ENCODE measurements at regions not wholly inside any gene's neighbourhood (a gene's known extent, or its start where the extent isn't known, plus 50 kb on each side); places are given as distances from the start of the nearest gene placed in this dataset.

- no peaks in the 10 kb centered on the region for H3K36me3 ChIP-seq
- no peaks in the 10 kb centered on the region for H3K9me3 ChIP-seq
- DNase-seq, result no peak
- H3K27me3 ChIP-seq, result peaks cover 29% of the 10 kb centered on the region
- H3K4me3 ChIP-seq, result no peak overlapping the region
These were observed 72.0 kb upstream of the TBX5 start for GRCh38 chr12:114477989-114478395.

DNA sequence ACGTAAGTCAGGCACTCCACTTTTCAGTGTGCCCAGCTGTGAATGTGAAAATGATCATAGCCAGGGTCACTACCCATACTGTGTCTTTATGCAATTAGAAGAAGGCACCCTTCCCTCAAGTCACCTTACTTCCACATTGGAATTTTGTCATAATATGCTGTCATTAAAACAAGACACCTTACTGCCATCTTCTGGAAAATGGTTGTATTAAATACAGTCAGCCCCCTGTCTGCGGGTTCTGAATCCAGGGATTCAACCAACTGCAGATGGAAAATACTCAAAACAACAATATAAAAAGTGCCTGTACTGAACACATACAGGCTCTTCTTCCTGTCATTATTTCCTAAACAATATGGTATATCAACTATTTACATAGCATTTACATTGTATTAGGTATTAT, 70.2 kb upstream of the TBX5 start:
- DNase-seq, result no peak
- Histone ChIP-seq H3K27me3 (peaks cover 25% of the 10 kb centered on the region), H3K36me3 (no peaks in the 10 kb centered on the region), H3K9me3 (no peaks in the 10 kb centered on the region), H3K4me3 (no peak overlapping the region)

- H3K27me3 ChIP-seq, result peaks cover 3% of the 10 kb centered on the region; the same call in 1 of the 2 replicates
- H3K9me3 ChIP-seq, result no peaks in the 10 kb centered on the region
- H3K36me3 ChIP-seq, result no peaks in the 10 kb centered on the region
- no peak overlapping the region for H3K4me3 ChIP-seq
- no peak for DNase-seq
These were observed 67.8 kb upstream of the TBX5 start for GRCh38 chr12:114473717-114474116.

DNA sequence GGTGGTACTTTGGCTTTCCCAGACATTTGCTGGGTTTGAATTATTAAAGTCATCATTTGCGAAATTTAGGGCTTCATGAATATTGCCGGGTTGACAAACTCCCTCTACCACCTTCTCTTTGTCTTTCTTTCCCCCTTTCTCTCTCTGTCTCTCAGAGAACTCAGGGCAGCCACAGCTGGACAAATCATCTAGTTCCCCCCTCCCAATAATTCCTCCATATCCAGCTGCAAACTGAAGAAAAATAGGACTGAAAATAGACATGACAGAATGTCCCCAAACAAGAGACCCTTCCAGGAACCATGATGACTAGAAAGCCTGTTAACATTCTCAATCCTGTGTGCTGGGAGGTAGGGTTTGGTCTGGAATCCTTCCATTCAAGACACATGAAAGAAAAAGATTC, 67.1 kb upstream of the TBX5 start:
- Histone ChIP-seq H3K4me3 (no peak overlapping the region), H3K9me3 (no peaks in the 10 kb centered on the region), H3K36me3 (no peaks in the 10 kb centered on the region), H3K27me3 (peaks cover 2% of the 10 kb centered on the region; the same call in 1 of the 2 replicates)
- no peak for DNase-seq

DNA sequence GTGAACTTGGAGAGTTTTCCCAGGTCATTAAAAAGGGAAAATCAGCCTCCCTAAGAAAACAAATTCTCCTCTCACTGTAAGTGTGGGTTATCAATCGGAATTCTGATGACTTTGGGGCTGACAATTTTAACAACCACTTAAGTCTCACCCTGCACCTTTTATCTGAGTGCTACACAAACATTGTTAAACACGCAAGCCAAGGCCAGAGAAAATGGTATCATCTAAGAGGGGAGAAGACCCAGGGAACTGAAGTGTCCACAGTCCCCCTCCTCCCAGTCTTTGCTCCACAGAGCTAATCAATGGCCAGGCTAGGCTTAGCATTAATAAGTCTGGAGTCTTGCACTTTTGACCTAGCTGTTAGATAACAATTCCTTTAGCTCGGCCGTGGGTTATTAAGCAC, 51.7 kb upstream of the TBX5 start:
- Histone ChIP-seq H3K36me3 (no peaks in the 10 kb centered on the region), H3K9me3 (no peaks in the 10 kb centered on the region), H3K4me3 (no peak overlapping the region), H3K27me3 (no peaks in the 10 kb centered on the region)
- no peak for DNase-seq
